ENCODE measurements at regions not wholly inside any gene's neighbourhood (a gene's known extent, or its start where the extent isn't known, plus 50 kb on each side); places are given as distances from the start of the nearest gene placed in this dataset.

- TF ChIP-seq, protein P1, sequence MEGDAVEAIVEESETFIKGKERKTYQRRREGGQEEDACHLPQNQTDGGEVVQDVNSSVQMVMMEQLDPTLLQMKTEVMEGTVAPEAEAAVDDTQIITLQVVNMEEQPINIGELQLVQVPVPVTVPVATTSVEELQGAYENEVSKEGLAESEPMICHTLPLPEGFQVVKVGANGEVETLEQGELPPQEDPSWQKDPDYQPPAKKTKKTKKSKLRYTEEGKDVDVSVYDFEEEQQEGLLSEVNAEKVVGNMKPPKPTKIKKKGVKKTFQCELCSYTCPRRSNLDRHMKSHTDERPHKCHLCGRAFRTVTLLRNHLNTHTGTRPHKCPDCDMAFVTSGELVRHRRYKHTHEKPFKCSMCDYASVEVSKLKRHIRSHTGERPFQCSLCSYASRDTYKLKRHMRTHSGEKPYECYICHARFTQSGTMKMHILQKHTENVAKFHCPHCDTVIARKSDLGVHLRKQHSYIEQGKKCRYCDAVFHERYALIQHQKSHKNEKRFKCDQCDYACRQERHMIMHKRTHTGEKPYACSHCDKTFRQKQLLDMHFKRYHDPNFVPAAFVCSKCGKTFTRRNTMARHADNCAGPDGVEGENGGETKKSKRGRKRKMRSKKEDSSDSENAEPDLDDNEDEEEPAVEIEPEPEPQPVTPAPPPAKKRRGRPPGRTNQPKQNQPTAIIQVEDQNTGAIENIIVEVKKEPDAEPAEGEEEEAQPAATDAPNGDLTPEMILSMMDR (IDR thresholded peaks at IDR 0.05) = no peak
- H3K36me3 Mint-ChIP-seq (ENCODE audit: unreplicated experiment) = no peaks in the 10 kb centered on the region
- no peaks in the 10 kb centered on the region for H3K27me3 Mint-ChIP-seq (ENCODE audit: unreplicated experiment)
- H3K4me3 Mint-ChIP-seq (ENCODE audit: unreplicated experiment) = no peak overlapping the region
- no peak overlapping the region for H3K27ac Mint-ChIP-seq (ENCODE audit: unreplicated experiment)
- no peaks in the 10 kb centered on the region for H3K4me1 Mint-ChIP-seq (ENCODE audit: unreplicated experiment)
- H3K9me3 Mint-ChIP-seq (ENCODE audit: unreplicated experiment) = peaks cover 2% of the 10 kb centered on the region
- no peak for DNase-seq (ENCODE audit: extremely low spot score, unreplicated experiment)
Observed at GRCh38 chr14:26938054-26938453, 340.2 kb upstream of the NOVA1 start.

DNA sequence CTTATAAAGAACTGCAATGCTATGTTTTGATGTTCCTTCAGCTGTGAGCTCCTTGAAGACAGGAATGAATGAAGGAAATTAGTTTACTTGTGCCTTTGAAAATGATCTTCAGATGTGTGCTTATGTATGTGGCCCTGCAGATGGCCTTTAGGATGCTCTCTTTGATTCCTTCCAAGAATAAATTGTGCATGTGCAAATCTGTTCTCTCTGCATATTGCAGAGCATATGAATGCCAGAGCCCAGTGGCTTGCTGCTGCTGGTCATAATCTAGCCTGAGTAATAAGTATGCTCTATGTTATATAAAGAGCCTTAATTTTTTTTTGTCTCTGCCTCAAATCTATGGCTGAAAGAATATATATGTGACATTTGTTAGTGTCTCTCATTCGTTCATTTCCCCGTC, 341.9 kb upstream of the NOVA1 start:
- Mint-ChIP-seq H3K27me3 (ENCODE audit: unreplicated experiment) (no peaks in the 10 kb centered on the region), H3K36me3 (ENCODE audit: unreplicated experiment) (no peaks in the 10 kb centered on the region), H3K27ac (ENCODE audit: unreplicated experiment) (no peak overlapping the region), H3K4me3 (ENCODE audit: unreplicated experiment) (no peak overlapping the region), H3K9me3 (ENCODE audit: unreplicated experiment) (peaks cover 3% of the 10 kb centered on the region), H3K4me1 (ENCODE audit: unreplicated experiment) (no peaks in the 10 kb centered on the region)
- DNase-seq (ENCODE audit: extremely low spot score, unreplicated experiment) = no peak
- TF ChIP-seq, protein P1 (IDR thresholded peaks at IDR 0.05) = no peak

- Mint-ChIP-seq H3K27ac (ENCODE audit: unreplicated experiment) (no peak overlapping the region), H3K36me3 (ENCODE audit: unreplicated experiment) (no peaks in the 10 kb centered on the region), H3K4me1 (ENCODE audit: unreplicated experiment) (no peaks in the 10 kb centered on the region), H3K4me3 (ENCODE audit: unreplicated experiment) (no peak overlapping the region), H3K27me3 (ENCODE audit: unreplicated experiment) (no peaks in the 10 kb centered on the region), H3K9me3 (ENCODE audit: unreplicated experiment) (peaks cover 7% of the 10 kb centered on the region)
- TF ChIP-seq, protein P1 (IDR thresholded peaks at IDR 0.05) = no peak
- DNase-seq (ENCODE audit: extremely low spot score, unreplicated experiment) = no peak
Observed at GRCh38 chr14:26941521-26941920, 343.7 kb upstream of the NOVA1 start.

DNA sequence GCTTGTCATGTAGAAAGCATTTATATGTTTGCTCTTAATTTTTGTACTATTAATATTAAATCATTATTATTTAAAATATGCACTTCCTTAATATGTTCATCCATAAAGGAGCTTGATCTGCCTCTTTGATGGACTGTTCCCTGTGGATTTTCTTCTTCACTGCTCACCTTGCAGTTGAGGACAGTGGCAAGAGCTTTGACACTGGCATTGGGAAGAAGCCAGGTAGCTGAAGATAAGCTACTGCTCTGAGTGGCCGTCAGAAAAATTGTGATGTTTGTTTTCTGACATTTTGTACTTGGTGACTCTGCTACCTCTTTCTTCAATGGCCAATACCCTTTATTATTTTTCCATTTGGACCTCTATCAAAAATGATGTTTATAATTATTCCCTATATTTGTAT, 349.4 kb upstream of the NOVA1 start:
- Mint-ChIP-seq H3K4me1 (ENCODE audit: unreplicated experiment) (no peaks in the 10 kb centered on the region), H3K36me3 (ENCODE audit: unreplicated experiment) (no peaks in the 10 kb centered on the region)

GRCh38 chr14:26959437-26959836, 361.6 kb upstream of the NOVA1 start:
- Mint-ChIP-seq H3K9me3 (ENCODE audit: unreplicated experiment) (no peaks in the 10 kb centered on the region), H3K4me1 (ENCODE audit: unreplicated experiment) (no peaks in the 10 kb centered on the region), H3K27ac (ENCODE audit: unreplicated experiment) (no peak overlapping the region), H3K27me3 (ENCODE audit: unreplicated experiment) (no peaks in the 10 kb centered on the region), H3K4me3 (ENCODE audit: unreplicated experiment) (no peak overlapping the region), H3K36me3 (ENCODE audit: unreplicated experiment) (no peaks in the 10 kb centered on the region)
- TF ChIP-seq, protein P1 (IDR thresholded peaks at IDR 0.05) = no peak
- no peak for DNase-seq (ENCODE audit: extremely low spot score, unreplicated experiment)

More for the DNA sequence above, 349.4 kb upstream of the NOVA1 start:
- TF ChIP-seq, protein P1 (IDR thresholded peaks at IDR 0.05) = no peak
- Mint-ChIP-seq H3K9me3 (ENCODE audit: unreplicated experiment) (peaks cover 7% of the 10 kb centered on the region), H3K27ac (ENCODE audit: unreplicated experiment) (no peak overlapping the region), H3K4me3 (ENCODE audit: unreplicated experiment) (no peak overlapping the region), H3K27me3 (ENCODE audit: unreplicated experiment) (no peaks in the 10 kb centered on the region)
- no peak for DNase-seq (ENCODE audit: extremely low spot score, unreplicated experiment)

All from osteocyte (in vitro differentiated cells).